ENCODE measurements at regions not wholly inside any gene's neighbourhood (a gene's known extent, or its start where the extent isn't known, plus 50 kb on each side); places are given as distances from the start of the nearest gene placed in this dataset.
A peak's percentile ranks its signal among the peaks of the same experiment; 100 is the strongest.

DNA sequence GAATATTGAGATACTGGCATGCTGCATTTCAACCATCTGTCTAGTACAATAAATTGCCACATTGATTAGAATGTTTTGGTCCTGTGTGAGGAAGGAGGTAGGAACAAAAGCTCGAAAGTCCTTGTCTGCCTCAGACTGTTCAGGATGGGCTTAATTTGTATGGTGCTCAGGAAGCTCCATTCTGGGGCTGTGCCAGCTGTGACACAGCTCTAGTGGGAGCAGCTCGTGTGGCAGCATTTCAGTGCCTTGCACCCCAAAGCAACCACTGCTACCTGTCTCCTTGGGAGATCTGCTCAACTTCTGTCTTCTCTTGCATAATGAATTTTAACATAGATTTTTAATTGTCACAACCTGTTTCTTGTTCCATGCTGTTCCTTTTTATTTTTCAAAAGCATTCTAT lies 144.4 kb upstream of the THUMPD2 start:
- H3K4me1 ChIP-seq (ENCODE audit: insufficient read depth), result peaks cover 19% of the 10 kb centered on the region
- no peaks in the 10 kb centered on the region for H3F3A ChIP-seq (replicated peaks; ENCODE audit: low read depth)
- Mint-ChIP-seq H3K27me3 (ENCODE audit: insufficient read depth, low read depth, poor library complexity) (peaks cover 2% of the 10 kb centered on the region), H3K4me1 (peaks cover 27% of the 10 kb centered on the region), H3K36me3 (ENCODE audit: low read depth) (no peaks in the 10 kb centered on the region), H3K27ac (no peak overlapping the region), H3K4me3 (no peak overlapping the region), H3K9me3 (no peaks in the 10 kb centered on the region)
- no peaks in the 10 kb centered on the region for H4K20me1 ChIP-seq (replicated peaks; ENCODE audit: insufficient read depth)
- ATAC-seq (0 out of 3 replicates have a peak, but pooled peaks have one; percentile 32), DNase-seq (ENCODE audit: low spot score) (no peak)
- no peak overlapping the region for H3K4me3 ChIP-seq
- peaks cover 14% of the 10 kb centered on the region; the same call in 1 of the 2 replicates for H3K9me2 ChIP-seq (ENCODE audit: insufficient read depth)
- peak overlapping the region; percentile 82; the same call in 1 of the 2 replicates for H2AFZ ChIP-seq
- H3K79me2 ChIP-seq (replicated peaks; ENCODE audit: insufficient read depth), result no peaks in the 10 kb centered on the region
- no peaks in the 10 kb centered on the region for H3K36me3 ChIP-seq (ENCODE audit: insufficient read depth)
- no peak overlapping the region for H3K27ac ChIP-seq (ENCODE audit: low read depth)
- TF ChIP-seq NANOG (IDR thresholded peaks at IDR 0.05; ENCODE audit: borderline replicate concordance), result no peak
- H3K27me3 ChIP-seq (ENCODE audit: insufficient read depth), result no peaks in the 10 kb centered on the region
- peak overlapping the region; percentile 11 for H3K4me2 ChIP-seq

- DNase-seq (ENCODE audit: low spot score) (no peak), ATAC-seq (no peak)
- no peaks in the 10 kb centered on the region for H3K79me2 ChIP-seq (replicated peaks; ENCODE audit: insufficient read depth)
- no peak overlapping the region for H3K27ac ChIP-seq (ENCODE audit: low read depth)
- H3K27me3 ChIP-seq (ENCODE audit: insufficient read depth), result no peaks in the 10 kb centered on the region
- no peak overlapping the region for H3K4me3 Mint-ChIP-seq
- H3K27ac Mint-ChIP-seq, result no peak overlapping the region
- no peaks in the 10 kb centered on the region for H3K9me3 Mint-ChIP-seq
- peaks cover 19% of the 10 kb centered on the region for H3K4me1 ChIP-seq (ENCODE audit: insufficient read depth)
- no peaks in the 10 kb centered on the region for H3F3A ChIP-seq (replicated peaks; ENCODE audit: low read depth)
- H3K36me3 ChIP-seq (ENCODE audit: insufficient read depth), result no peaks in the 10 kb centered on the region
- H3K4me3 ChIP-seq, result no peak overlapping the region
- H3K4me2 ChIP-seq, result peak overlapping the region; percentile 11; the same call in 1 of the 2 replicates
- H3K9me2 ChIP-seq (ENCODE audit: insufficient read depth), result peaks cover 14% of the 10 kb centered on the region; the same call in 1 of the 2 replicates
- peaks cover 4% of the 10 kb centered on the region for H3K27me3 Mint-ChIP-seq (ENCODE audit: insufficient read depth, low read depth, poor library complexity)
- peaks cover 27% of the 10 kb centered on the region for H3K4me1 Mint-ChIP-seq
- H3K36me3 Mint-ChIP-seq (ENCODE audit: low read depth), result no peaks in the 10 kb centered on the region
- H4K20me1 ChIP-seq (replicated peaks; ENCODE audit: insufficient read depth), result no peaks in the 10 kb centered on the region
- no peak overlapping the region for H2AFZ ChIP-seq
- TF ChIP-seq, protein P1, sequence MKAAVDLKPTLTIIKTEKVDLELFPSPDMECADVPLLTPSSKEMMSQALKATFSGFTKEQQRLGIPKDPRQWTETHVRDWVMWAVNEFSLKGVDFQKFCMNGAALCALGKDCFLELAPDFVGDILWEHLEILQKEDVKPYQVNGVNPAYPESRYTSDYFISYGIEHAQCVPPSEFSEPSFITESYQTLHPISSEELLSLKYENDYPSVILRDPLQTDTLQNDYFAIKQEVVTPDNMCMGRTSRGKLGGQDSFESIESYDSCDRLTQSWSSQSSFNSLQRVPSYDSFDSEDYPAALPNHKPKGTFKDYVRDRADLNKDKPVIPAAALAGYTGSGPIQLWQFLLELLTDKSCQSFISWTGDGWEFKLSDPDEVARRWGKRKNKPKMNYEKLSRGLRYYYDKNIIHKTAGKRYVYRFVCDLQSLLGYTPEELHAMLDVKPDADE (IDR thresholded peaks at IDR 0.05), result no peak
- no peak for TF ChIP-seq ZNF331 (CRISPR knock-in tag; IDR thresholded peaks at IDR 0.05; ENCODE audit: low read depth)
- no peak for TF ChIP-seq POLR2AphosphoS5 (IDR thresholded peaks at IDR 0.05; ENCODE audit: low read depth)
- TF ChIP-seq, protein P2, sequence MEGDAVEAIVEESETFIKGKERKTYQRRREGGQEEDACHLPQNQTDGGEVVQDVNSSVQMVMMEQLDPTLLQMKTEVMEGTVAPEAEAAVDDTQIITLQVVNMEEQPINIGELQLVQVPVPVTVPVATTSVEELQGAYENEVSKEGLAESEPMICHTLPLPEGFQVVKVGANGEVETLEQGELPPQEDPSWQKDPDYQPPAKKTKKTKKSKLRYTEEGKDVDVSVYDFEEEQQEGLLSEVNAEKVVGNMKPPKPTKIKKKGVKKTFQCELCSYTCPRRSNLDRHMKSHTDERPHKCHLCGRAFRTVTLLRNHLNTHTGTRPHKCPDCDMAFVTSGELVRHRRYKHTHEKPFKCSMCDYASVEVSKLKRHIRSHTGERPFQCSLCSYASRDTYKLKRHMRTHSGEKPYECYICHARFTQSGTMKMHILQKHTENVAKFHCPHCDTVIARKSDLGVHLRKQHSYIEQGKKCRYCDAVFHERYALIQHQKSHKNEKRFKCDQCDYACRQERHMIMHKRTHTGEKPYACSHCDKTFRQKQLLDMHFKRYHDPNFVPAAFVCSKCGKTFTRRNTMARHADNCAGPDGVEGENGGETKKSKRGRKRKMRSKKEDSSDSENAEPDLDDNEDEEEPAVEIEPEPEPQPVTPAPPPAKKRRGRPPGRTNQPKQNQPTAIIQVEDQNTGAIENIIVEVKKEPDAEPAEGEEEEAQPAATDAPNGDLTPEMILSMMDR (conservative IDR thresholded peaks at IDR 0.05; ENCODE audit: low read depth in 2 of 2), result no peak
- TF ChIP-seq ZNF462 (CRISPR knock-in tag; IDR thresholded peaks at IDR 0.05), result no peak
- TF ChIP-seq JUNB (IDR thresholded peaks at IDR 0.05; ENCODE audit: unreplicated experiment), result no peak
- no peak for TF ChIP-seq ZNF114 (CRISPR knock-in tag; IDR thresholded peaks at IDR 0.05)
- TF ChIP-seq EZH2 (IDR thresholded peaks at IDR 0.05; ENCODE audit: low read depth, unreplicated experiment), result no peak
- no peak for TF ChIP-seq NANOG (IDR thresholded peaks at IDR 0.05; ENCODE audit: borderline replicate concordance)
- TF ChIP-seq EZH2phosphoT487 (IDR thresholded peaks at IDR 0.05; ENCODE audit: unreplicated experiment), result no peak
Observed at GRCh38 chr2:39922679-39923405, 143.8 kb upstream of the THUMPD2 start.

Measured in GM23338 (cell line).